SW 1271 (cell line): ENCODE measurements at regions not wholly inside any gene's neighbourhood (a gene's known extent, or its start where the extent isn't known, plus 50 kb on each side); places are given as distances from the start of the nearest gene placed in this dataset.
A peak's percentile ranks its signal among the peaks of the same experiment; 100 is the strongest.
"Not testable (repeated sequence)": the region's sequence is repeated elsewhere in the genome, so short reads cannot be mapped to it uniquely, and the experiment has no call there.

Source experiments
- DNase-seq, 2 experiments: peaks; one replicate each; lab custom pipeline; 2025; lab: John Stamatoyannopoulos, UW

- no peak for DNase-seq
Observed at GRCh38 chr5:143908959-143909358, 97.0 kb downstream of the HMHB1 start.

GRCh38 chr5:143913008-143913752 lies 101.2 kb downstream of the HMHB1 start:
- DNase-seq: peak; percentile 47 to 65

GRCh38 chr5:143914756-143915155 lies 102.8 kb downstream of the HMHB1 start:
- no peak for DNase-seq

GRCh38 chr5:143916451-143916850 lies 104.5 kb downstream of the HMHB1 start:
- DNase-seq: no peak

- no peak for DNase-seq
Observed at GRCh38 chr5:143918961-143919360, 107.0 kb downstream of the HMHB1 start.

- DNase-seq: peak; percentile 58 to 61
Observed at GRCh38 chr5:143920772-143921171, 108.8 kb downstream of the HMHB1 start.

- DNase-seq: peak; percentile 80 to 94
Observed at GRCh38 chr5:143921525-143922311, 109.8 kb downstream of the HMHB1 start.

GRCh38 chr5:143922718-143923117 lies 110.8 kb downstream of the HMHB1 start:
- peak in 1 of 2 experiments; percentile 5 for DNase-seq

GRCh38 chr5:143923634-143924266 lies 111.8 kb downstream of the HMHB1 start:
- DNase-seq: peak in 1 of 2 experiments; percentile 49

- DNase-seq: no peak
Observed at GRCh38 chr5:143924311-143924978, 112.5 kb downstream of the HMHB1 start.

GRCh38 chr5:143924979-143925325 lies 113.0 kb downstream of the HMHB1 start:
- DNase-seq: not testable (repeated sequence)

- DNase-seq: peak in 1 of 2 experiments; percentile 7
Observed at GRCh38 chr5:143929486-143929885, 117.5 kb downstream of the HMHB1 start.

GRCh38 chr5:143930561-143930960 lies 118.6 kb downstream of the HMHB1 start:
- DNase-seq: no peak

GRCh38 chr5:143931476-143931875 lies 119.5 kb downstream of the HMHB1 start:
- DNase-seq: no peak

GRCh38 chr5:143931986-143932385 lies 120.0 kb downstream of the HMHB1 start:
- no peak for DNase-seq

GRCh38 chr5:143932584-143932983 lies 120.6 kb downstream of the HMHB1 start:
- DNase-seq: no peak

- DNase-seq: peak in 1 of 2 experiments; percentile 11
Observed at GRCh38 chr5:143933451-143933850, 121.5 kb downstream of the HMHB1 start.

GRCh38 chr5:143934821-143935220 lies 122.9 kb downstream of the HMHB1 start:
- DNase-seq: no peak

- DNase-seq: peak in 1 of 2 experiments; percentile 19
Observed at GRCh38 chr5:143938230-143938629, 126.3 kb downstream of the HMHB1 start.

- DNase-seq: no peak
Observed at GRCh38 chr5:143946837-143947236, 134.9 kb downstream of the HMHB1 start.

- no peak for DNase-seq
Observed at GRCh38 chr5:143947313-143947712, 135.4 kb downstream of the HMHB1 start.

- no peak for DNase-seq
Observed at GRCh38 chr5:143952809-143953208, 140.8 kb downstream of the HMHB1 start.
